SK-N-SH (cell line): ENCODE measurements at regions not wholly inside any gene's neighbourhood (a gene's known extent, or its start where the extent isn't known, plus 50 kb on each side); places are given as distances from the start of the nearest gene placed in this dataset.

Experiments
- CTCF ChIA-PET: fragments of 300-600, 350-600 bp; formaldehyde crosslinking; extraction: SDS; loops from one replicate; lab custom pipeline; 2021; lab: Yijun Ruan, JAX
- POLR2A ChIA-PET: fragments of 350-600 bp; sonication (Branson Sonifier 250); formaldehyde crosslinking; extraction: SDS; loops from one replicate; lab custom pipeline; 2020; ENCODE audit warnings: antibody characterized with exemption, inconsistent platforms; lab: Yijun Ruan, JAX
- DNase-seq: peaks from one replicate; pipeline ENCODE4 v3.0.0; 2012
- H2AFZ ChIP-seq: fragments of 200-600 bp; sonication (generic); 2 replicates; pipeline ENCODE4 v1.8.1; 2016; ENCODE audit warnings: antibody characterized with exemption, mild to moderate bottlenecking, low read depth
- H3F3A ChIP-seq: fragments of 200-600 bp; sonication (generic); replicated peaks from 2 replicates; pipeline ENCODE3; 2016; ENCODE audit warnings: antibody characterized with exemption, mild to moderate bottlenecking; ENCODE audit not compliant: insufficient read depth
- H3K27ac ChIP-seq, 2 experiments: fragments of 200-500 bp in 1 of 2; fragments of 200-600 bp in 1 of 2; sonication (Bioruptor generic) in 1 of 2; sonication (generic), shearing (Covaris generic) in 1 of 2; 2 replicates each; pipeline versions ENCODE4 v1.5.1 to v1.6.1; 2014 to 2016; ENCODE audit warnings: low read depth in 2 of 2, inconsistent platforms in 1 of 2, low read length in 1 of 2, mild to moderate bottlenecking in 1 of 2, mixed read lengths in 1 of 2
- H3K27me3 ChIP-seq: fragments of 200-600 bp; sonication (generic), shearing (Covaris generic); 2 replicates; pipeline ENCODE4 v1.6.1; 2016; ENCODE audit warnings: mixed run types; ENCODE audit not compliant: insufficient read depth
- H3K36me3 ChIP-seq, 2 experiments: fragments of 200-500 bp in 1 of 2; fragments of 200-600 bp in 1 of 2; sonication (Bioruptor generic) in 1 of 2; sonication (generic) in 1 of 2; replicated peaks in 1 of 2; 2 replicates each; pipeline versions ENCODE3 to v1.5.1; 2014 to 2016; ENCODE audit warnings: low read length in 1 of 2, mild to moderate bottlenecking in 1 of 2; ENCODE audit not compliant: insufficient read depth in 2 of 2, control insufficient read depth in 1 of 2
- H3K4me1 ChIP-seq, 2 experiments: fragments of 200-500 bp in 1 of 2; fragments of 200-600 bp in 1 of 2; sonication (Bioruptor generic) in 1 of 2; sonication (generic), shearing (Covaris generic) in 1 of 2; 2 replicates each; pipeline versions ENCODE4 v1.5.1 to v1.6.1; 2014 to 2016; ENCODE audit warnings: low read depth in 1 of 2, low read length in 1 of 2, mixed run types in 1 of 2; ENCODE audit not compliant: insufficient read depth in 2 of 2, control insufficient read depth in 1 of 2
- H3K4me2 ChIP-seq: fragments of 200-600 bp; sonication (generic), shearing (Covaris generic); 2 replicates; pipeline ENCODE4 v1.6.1; 2017; ENCODE audit warnings: mixed run types
- H3K4me3 ChIP-seq, 2 experiments: fragments of 200-500 bp in 1 of 2; fragments of 200-600 bp in 1 of 2; sonication (Bioruptor generic) in 1 of 2; sonication (generic), shearing (Covaris generic) in 1 of 2; 2 replicates each; pipeline versions ENCODE4 v1.5.1 to v1.8.1; 2014 to 2016; ENCODE audit warnings: low read depth in 2 of 2, inconsistent platforms in 1 of 2, low read length in 1 of 2, mild to moderate bottlenecking in 1 of 2, mixed read lengths in 1 of 2, moderate library complexity in 1 of 2
- H3K79me2 ChIP-seq: fragments of 200-600 bp; sonication (generic); 2 replicates; pipeline ENCODE4 v1.8.1; 2017; ENCODE audit warnings: mild to moderate bottlenecking; ENCODE audit not compliant: insufficient read depth
- H3K9ac ChIP-seq: fragments of 200-600 bp; sonication (generic); 2 replicates; pipeline ENCODE4 v1.6.1; 2017; ENCODE audit warnings: mixed run types
- H3K9me2 ChIP-seq: fragments of 200-600 bp; sonication (generic); 2 replicates; pipeline ENCODE4 v1.6.1; 2017; ENCODE audit warnings: mixed run types
- H3K9me3 ChIP-seq: fragments of 200-600 bp; sonication (generic); 2 replicates; pipeline ENCODE4 v1.6.1; 2017; ENCODE audit warnings: mixed run types, mild to moderate bottlenecking, moderate library complexity
- H4K20me1 ChIP-seq: fragments of 200-600 bp; sonication (generic); 2 replicates; pipeline ENCODE4 v1.6.1; 2017; ENCODE audit warnings: mild to moderate bottlenecking, mixed run types; ENCODE audit not compliant: insufficient read depth
- ELF1 ChIP-seq: IDR thresholded peaks from 2 replicates; pipeline ENCODE4 v1.4.0; 2012
- EP300 ChIP-seq, 2 experiments: IDR thresholded peaks; 2 replicates each; pipeline versions ENCODE4 v1.4.0 to v1.6.1; 2012; ENCODE audit warnings: borderline replicate concordance in 1 of 2, low read depth in 1 of 2, low read length in 1 of 2
- FOXJ3 ChIP-seq: sonication (generic); formaldehyde crosslinking; IDR thresholded peaks from 2 replicates; pipeline ENCODE4 v1.5.1; 2020; ENCODE audit warnings: mild to moderate bottlenecking, missing genetic modification reagents
- FOXM1 ChIP-seq: IDR thresholded peaks from 2 replicates; pipeline ENCODE4 v1.4.0; 2012; ENCODE audit warnings: low read depth, mild to moderate bottlenecking
- GABPA ChIP-seq: IDR thresholded peaks from 2 replicates; pipeline ENCODE4 v1.4.0; 2012; ENCODE audit warnings: low read depth, mild to moderate bottlenecking
- JUND ChIP-seq: IDR thresholded peaks from 2 replicates; pipeline ENCODE4 v1.4.0; 2012
- MXI1 ChIP-seq: IDR thresholded peaks from 2 replicates; pipeline ENCODE4 v1.6.1; 2012; ENCODE audit warnings: mild to moderate bottlenecking, low read depth, low read length, improper control_type of control experiment
- POLR2AphosphoS5 ChIP-seq: IDR thresholded peaks from 2 replicates; pipeline ENCODE4 v1.6.1; 2012; ENCODE audit warnings: low read depth, low read length
- RCOR1 ChIP-seq: fragments of 150-350 bp; IDR thresholded peaks from 2 replicates; pipeline ENCODE4 v1.6.1; 2017; ENCODE audit warnings: antibody characterized with exemption, low read length
- REST ChIP-seq: IDR thresholded peaks from 2 replicates; pipeline ENCODE4 v1.6.1; 2012; ENCODE audit warnings: mild to moderate bottlenecking, low read depth, low read length, moderate library complexity
- RFX5 ChIP-seq: IDR thresholded peaks from 2 replicates; pipeline ENCODE4 v1.6.1; 2012; ENCODE audit warnings: mild to moderate bottlenecking, improper control_type of control experiment, low read length
- TEAD4 ChIP-seq: IDR thresholded peaks from 2 replicates; pipeline ENCODE4 v1.4.0; 2012; ENCODE audit warnings: mild to moderate bottlenecking, borderline replicate concordance; ENCODE audit not compliant: insufficient read depth
- USF1 ChIP-seq: IDR thresholded peaks from 2 replicates; pipeline ENCODE4 v1.4.0; 2012; ENCODE audit warnings: low read depth, borderline replicate concordance
- WGBS: methylation state at CpG from one replicate; pipeline ENCODE4 v1.1.6; 2017; ENCODE audit warnings: low lambda C conversion rate; 5-methylcytosine and 5-hydroxymethylcytosine counted together
- TF ChIP-seq, protein P1 (sequence below): fragments of 150-350 bp; IDR thresholded peaks from 2 replicates; pipeline ENCODE4 v1.6.1; 2016; ENCODE audit warnings: mild to moderate bottlenecking, low read depth, low read length
- TF ChIP-seq, protein P2 (sequence below): IDR thresholded peaks from 2 replicates; pipeline ENCODE4; 2012

DNA sequence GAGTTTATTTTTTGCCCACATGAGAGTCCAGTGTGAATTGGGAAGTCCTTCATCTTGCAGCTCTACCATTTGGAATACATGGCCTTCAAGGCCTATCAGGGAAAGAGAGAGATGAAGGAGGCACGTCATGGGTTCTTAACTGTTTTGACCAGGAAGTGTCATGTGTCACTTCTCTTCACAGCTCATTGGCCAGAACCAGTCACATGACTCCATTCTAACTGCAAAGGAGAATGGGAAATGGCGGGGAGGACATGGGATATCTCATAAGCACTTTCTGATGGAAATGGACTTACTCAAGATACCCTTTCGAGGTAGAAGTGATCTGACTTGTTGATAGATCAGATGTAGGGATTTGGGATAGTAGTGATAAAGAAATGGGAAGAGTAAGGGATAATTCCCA, 57.9 kb upstream of the CES5A start:
- no peak overlapping the region for H3K4me3 ChIP-seq
- no peaks in the 10 kb centered on the region for H4K20me1 ChIP-seq
- H3K79me2 ChIP-seq: no peaks in the 10 kb centered on the region
- no peaks in the 10 kb centered on the region for H3K9me2 ChIP-seq
- no peak overlapping the region for H2AFZ ChIP-seq
- no peaks in the 10 kb centered on the region for H3K36me3 ChIP-seq
- no peak overlapping the region for H3K9ac ChIP-seq
- 7% methylated on average over 3 of the region's 3 CpGs for WGBS
- DNase-seq: no peak
- no peaks in the 10 kb centered on the region for H3K4me1 ChIP-seq
- H3K27me3 ChIP-seq: no peaks in the 10 kb centered on the region
- H3F3A ChIP-seq: no peaks in the 10 kb centered on the region
- POLR2A ChIA-PET: no interaction called here
- CTCF ChIA-PET: interaction anchor here (1.5 kb wide), 1 partner anchor 10 kb away, joined by 3 read pairs; no protein-coding TSS in a partner anchor
- TF ChIP-seq ELF1 (no peak), JUND (no peak), FOXJ3 (CRISPR knock-in tag) (no peak), EP300 (IDR thresholded peaks at IDR 0.05; ENCODE audit: borderline replicate concordance in 1 of 2, low read depth in 1 of 2, low read length in 1 of 2) (no peak), RCOR1 (no peak), GABPA (no peak)
- TF ChIP-seq, protein P1, sequence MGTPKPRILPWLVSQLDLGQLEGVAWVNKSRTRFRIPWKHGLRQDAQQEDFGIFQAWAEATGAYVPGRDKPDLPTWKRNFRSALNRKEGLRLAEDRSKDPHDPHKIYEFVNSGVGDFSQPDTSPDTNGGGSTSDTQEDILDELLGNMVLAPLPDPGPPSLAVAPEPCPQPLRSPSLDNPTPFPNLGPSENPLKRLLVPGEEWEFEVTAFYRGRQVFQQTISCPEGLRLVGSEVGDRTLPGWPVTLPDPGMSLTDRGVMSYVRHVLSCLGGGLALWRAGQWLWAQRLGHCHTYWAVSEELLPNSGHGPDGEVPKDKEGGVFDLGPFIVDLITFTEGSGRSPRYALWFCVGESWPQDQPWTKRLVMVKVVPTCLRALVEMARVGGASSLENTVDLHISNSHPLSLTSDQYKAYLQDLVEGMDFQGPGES: no peak
- no peaks in the 10 kb centered on the region for H3K9me3 ChIP-seq
- H3K4me2 ChIP-seq: no peak overlapping the region
- no peak overlapping the region for H3K27ac ChIP-seq

- Histone ChIP-seq H3K4me2 (no peak overlapping the region), H3K27ac (no peak overlapping the region), H3K4me1 (no peaks in the 10 kb centered on the region), H3K9me2 (no peaks in the 10 kb centered on the region), H3K9ac (no peak overlapping the region), H3K4me3 (no peak overlapping the region), H4K20me1 (no peaks in the 10 kb centered on the region), H3K27me3 (no peaks in the 10 kb centered on the region), H3K9me3 (no peaks in the 10 kb centered on the region), H3K36me3 (no peaks in the 10 kb centered on the region), H2AFZ (no peak overlapping the region), H3F3A (no peaks in the 10 kb centered on the region), H3K79me2 (no peaks in the 10 kb centered on the region)
- POLR2A ChIA-PET: no interaction called here
- TF ChIP-seq RFX5: no peak
- no peak for TF ChIP-seq TEAD4
- no peak for TF ChIP-seq RCOR1
- TF ChIP-seq MXI1: no peak
- TF ChIP-seq USF1: no peak
- TF ChIP-seq REST: no peak
- TF ChIP-seq, protein P2, sequence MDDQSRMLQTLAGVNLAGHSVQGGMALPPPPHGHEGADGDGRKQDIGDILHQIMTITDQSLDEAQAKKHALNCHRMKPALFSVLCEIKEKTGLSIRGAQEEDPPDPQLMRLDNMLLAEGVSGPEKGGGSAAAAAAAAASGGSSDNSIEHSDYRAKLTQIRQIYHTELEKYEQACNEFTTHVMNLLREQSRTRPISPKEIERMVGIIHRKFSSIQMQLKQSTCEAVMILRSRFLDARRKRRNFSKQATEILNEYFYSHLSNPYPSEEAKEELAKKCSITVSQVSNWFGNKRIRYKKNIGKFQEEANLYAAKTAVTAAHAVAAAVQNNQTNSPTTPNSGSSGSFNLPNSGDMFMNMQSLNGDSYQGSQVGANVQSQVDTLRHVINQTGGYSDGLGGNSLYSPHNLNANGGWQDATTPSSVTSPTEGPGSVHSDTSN: no peak
- TF ChIP-seq POLR2AphosphoS5: no peak
- TF ChIP-seq JUND: no peak
- no peak for TF ChIP-seq FOXM1
- TF ChIP-seq, protein P1: no peak
- TF ChIP-seq GABPA: no peak
- 9% methylated on average over 2 of the region's 2 CpGs for WGBS
- CTCF ChIA-PET: no interaction called here
- no peak for DNase-seq
These were observed 54.9 kb upstream of the CES5A start for GRCh38 chr16:55930036-55930435.
